Fibroblast of skin of scalp (primary cell): ENCODE measurements at regions not wholly inside any gene's neighbourhood (a gene's known extent, or its start where the extent isn't known, plus 50 kb on each side); places are given as distances from the start of the nearest gene placed in this dataset.
"Not testable (repeated sequence)": the region's sequence is repeated elsewhere in the genome, so short reads cannot be mapped to it uniquely, and the experiment has no call there.

Experiments
- DNase-seq: peaks from one replicate; pipeline ENCODE4 v3.0.0-alpha.2; 2013

DNA sequence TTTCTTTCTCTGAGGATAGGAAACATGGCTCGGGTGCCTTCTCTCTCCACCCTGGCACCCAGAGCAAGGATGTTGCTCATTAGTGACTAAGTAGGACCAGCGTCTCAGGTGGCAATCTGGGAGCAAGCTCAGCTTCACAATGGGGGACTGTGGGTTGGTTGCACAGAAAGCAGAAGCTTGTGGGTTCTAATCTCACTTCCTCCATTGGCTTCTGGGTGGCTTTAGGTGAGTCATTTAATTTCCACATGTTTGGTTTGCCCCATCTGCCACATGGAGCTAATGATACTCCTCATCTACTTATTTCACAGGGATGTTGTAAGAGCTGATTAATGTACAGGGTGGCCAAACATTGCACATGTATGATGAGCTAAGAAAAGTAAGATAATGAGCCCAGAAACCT lies 54.8 kb upstream of the AKIRIN2 start:
- DNase-seq: peak; percentile 74

DNA sequence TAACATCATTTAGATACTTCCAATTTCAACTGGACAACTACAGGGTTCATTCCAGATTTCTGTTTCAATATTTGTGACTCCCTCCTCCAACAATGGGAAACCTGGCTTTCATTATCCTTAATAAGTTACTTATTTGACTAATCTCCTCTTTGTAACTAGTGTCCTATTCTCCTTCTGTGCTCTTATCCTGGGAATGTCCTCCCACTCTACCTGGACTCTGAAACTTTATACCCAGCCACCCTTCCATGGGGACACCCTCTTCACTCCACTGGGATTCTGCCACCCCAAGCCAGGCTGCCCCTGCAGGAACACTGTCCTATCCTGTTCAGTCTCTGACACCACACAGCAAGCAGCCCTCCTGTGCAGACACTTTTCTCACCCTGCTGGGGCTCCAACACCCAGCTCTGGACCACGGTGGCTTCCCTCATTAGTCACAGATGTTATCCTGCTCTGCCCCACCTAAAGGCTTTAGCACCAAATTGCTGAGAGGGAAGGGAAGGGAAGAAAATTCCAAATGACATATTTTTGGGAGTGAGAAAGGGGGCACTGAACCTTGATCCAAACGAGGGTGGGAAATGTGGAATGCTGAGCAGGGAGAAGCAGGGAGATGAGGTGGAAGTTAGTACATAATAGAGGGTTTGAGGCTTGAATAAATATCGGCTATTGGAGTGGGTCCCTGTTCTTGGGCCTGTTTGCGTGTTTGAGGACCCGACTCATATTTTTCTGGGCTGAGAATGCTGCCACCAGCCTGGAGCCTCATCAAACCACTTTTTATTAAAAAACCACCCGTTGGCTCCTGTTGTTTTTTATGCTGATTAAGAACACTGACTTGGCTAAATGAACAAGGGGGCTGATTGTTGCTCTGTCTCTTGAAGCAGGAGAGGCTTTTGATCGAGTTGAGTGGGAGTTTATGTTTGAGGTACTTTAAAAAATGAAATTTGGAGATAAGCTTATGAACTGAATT lies 54.0 kb upstream of the AKIRIN2 start:
- DNase-seq: peak; percentile 48

DNA sequence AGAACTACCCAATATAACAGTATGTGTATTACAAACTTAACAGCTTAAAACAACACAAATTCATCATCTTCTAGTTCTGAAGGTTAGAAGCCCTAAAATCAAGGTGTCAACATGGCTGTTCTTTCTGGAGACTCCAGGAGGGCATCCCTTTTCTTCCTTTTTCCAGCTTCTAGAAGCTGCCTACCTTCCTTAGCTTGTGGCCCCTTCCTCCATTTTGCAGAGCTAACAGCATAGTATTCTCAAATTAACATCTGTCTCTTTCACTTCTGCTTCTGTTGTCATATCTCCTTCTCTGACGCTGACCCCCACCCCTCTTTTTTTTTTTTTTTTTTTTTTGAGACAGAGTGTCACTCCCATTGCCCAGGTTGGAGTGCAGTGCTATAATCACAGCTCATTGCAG lies 52.8 kb upstream of the AKIRIN2 start:
- DNase-seq: no peak

DNA sequence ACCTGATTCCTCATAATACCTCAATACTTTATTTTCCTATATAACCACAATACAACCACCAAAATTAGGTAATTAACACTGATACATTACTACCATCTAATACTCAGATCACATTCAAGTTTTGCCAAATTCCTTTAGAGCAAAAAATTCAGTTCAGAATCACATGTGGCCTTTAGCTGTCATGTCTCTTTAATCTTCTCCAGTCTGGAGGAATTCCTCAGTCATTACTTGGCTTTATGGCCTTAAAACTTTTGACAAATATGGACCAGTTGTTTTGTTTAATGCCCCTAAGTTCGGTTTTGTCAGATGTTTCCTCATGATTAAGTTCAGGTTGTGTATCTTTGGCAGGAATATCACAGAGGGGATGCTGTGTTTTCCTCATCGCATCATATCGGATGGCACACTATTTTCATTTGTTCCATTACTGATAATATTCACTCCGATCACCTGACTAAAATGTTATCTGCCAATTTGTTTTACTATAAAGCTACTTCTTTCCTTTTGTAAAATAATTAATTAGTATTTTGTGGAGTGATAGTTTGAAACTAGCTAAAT lies 51.2 kb upstream of the AKIRIN2 start:
- DNase-seq: peak; percentile 35

DNA sequence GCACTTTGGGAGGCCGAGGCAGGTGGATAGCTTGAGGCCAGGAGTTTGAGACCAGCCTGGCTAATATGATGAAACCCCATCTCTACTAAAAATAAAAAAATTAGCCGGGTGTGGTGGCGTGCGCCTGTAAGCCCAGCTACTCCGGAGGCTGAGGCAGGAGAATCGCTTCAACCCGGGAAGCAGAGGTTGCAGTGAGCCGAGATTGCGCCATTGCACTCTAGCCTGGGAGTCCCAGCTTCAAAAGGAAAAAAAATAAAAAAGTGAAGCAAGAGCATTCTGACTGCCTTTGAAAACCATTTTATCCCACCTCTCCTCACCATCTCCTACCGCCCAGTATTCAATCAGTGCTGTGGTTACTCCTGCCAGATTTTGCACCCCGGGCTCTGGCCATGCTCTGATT lies 50.5 kb upstream of the AKIRIN2 start:
- DNase-seq: not testable (repeated sequence)
